HAP-1 (cell line): ENCODE measurements at regions not wholly inside any gene's neighbourhood (a gene's known extent, or its start where the extent isn't known, plus 50 kb on each side); places are given as distances from the start of the nearest gene placed in this dataset.
A peak's percentile ranks its signal among the peaks of the same experiment; 100 is the strongest.

Experiments
- DNase-seq, 2 experiments: peaks; one replicate each; pipeline ENCODE4 v3.0.0-alpha.2; 2016 to 2020; ENCODE audit warnings: low spot score in 2 of 2
- H3K27me3 ChIP-seq: fragments of 250-450 bp; sonication (Bioruptor Pico); 2 replicates; pipeline ENCODE4 v1.5.1; 2020; ENCODE audit warnings: low read depth, mild to moderate bottlenecking, moderate library complexity
- H3K36me3 ChIP-seq: fragments of 250-450 bp; sonication (Bioruptor Pico); replicated peaks from 2 replicates; pipeline ENCODE4 v1.5.1; 2020; ENCODE audit warnings: mild to moderate bottlenecking
- H3K4me1 ChIP-seq: fragments of 250-450 bp; sonication (Bioruptor Pico); 2 replicates; pipeline ENCODE4 v1.5.1; 2020; ENCODE audit warnings: mild to moderate bottlenecking
- H3K4me3 ChIP-seq: fragments of 250-450 bp; sonication (Bioruptor Pico); 2 replicates; pipeline ENCODE4 v1.5.1; 2020; ENCODE audit warnings: mild to moderate bottlenecking, moderate library complexity
- H3K9me3 ChIP-seq: fragments of 250-450 bp; sonication (Bioruptor Pico); 2 replicates; pipeline ENCODE4 v1.5.1; 2020; ENCODE audit warnings: mild to moderate bottlenecking, moderate library complexity
- in situ Hi-C: fragments of 300-500 bp; cut with MboI; formaldehyde crosslinking; loops from 3 replicates; pipeline ENCODE4 v1.14.3; 2020; ENCODE audit warnings: low sequenced_read_pairs, inconsistent platforms, mixed read lengths

- in situ Hi-C loops = no loop called here
- H3K4me1 ChIP-seq = peaks cover 7% of the 10 kb centered on the region
- DNase-seq = no peak
Measured at GRCh38 chr13:95444006-95444730, 108.4 kb upstream of the CLDN10 start.

GRCh38 chr13:95445131-95445530, 107.4 kb upstream of the CLDN10 start:
- no peaks in the 10 kb centered on the region for H3K9me3 ChIP-seq
- H3K4me3 ChIP-seq = no peak overlapping the region
- in situ Hi-C loops = no loop called here
- peaks cover 7% of the 10 kb centered on the region for H3K4me1 ChIP-seq
- H3K36me3 ChIP-seq = no peaks in the 10 kb centered on the region
- DNase-seq = peak; percentile 56 to 84
- H3K27me3 ChIP-seq = no peaks in the 10 kb centered on the region

More at GRCh38 chr13:95444006-95444730, 108.4 kb upstream of the CLDN10 start:
- H3K9me3 ChIP-seq = no peaks in the 10 kb centered on the region
- no peak overlapping the region for H3K4me3 ChIP-seq
- no peaks in the 10 kb centered on the region for H3K27me3 ChIP-seq
- H3K36me3 ChIP-seq = no peaks in the 10 kb centered on the region

GRCh38 chr13:95447814-95448213, 104.7 kb upstream of the CLDN10 start:
- Histone ChIP-seq H3K9me3 (no peaks in the 10 kb centered on the region), H3K27me3 (0 out of 2 replicates have a peak, but pooled peaks cover 3% of the 10 kb centered on the region), H3K4me1 (peaks cover 7% of the 10 kb centered on the region), H3K4me3 (no peak overlapping the region), H3K36me3 (no peaks in the 10 kb centered on the region)
- in situ Hi-C loops = no loop called here
- DNase-seq = no peak

- Histone ChIP-seq H3K9me3 (no peaks in the 10 kb centered on the region), H3K27me3 (0 out of 2 replicates have a peak, but pooled peaks cover 3% of the 10 kb centered on the region), H3K4me3 (no peak overlapping the region), H3K36me3 (no peaks in the 10 kb centered on the region), H3K4me1 (no peaks in the 10 kb centered on the region)
- in situ Hi-C loops = no loop called here
- DNase-seq = no peak
Measured at GRCh38 chr13:95451656-95452055, 100.9 kb upstream of the CLDN10 start.

- Histone ChIP-seq H3K27me3 (0 out of 2 replicates have a peak, but pooled peaks cover 3% of the 10 kb centered on the region), H3K36me3 (no peaks in the 10 kb centered on the region), H3K9me3 (no peaks in the 10 kb centered on the region; the same call in 1 of the 2 replicates), H3K4me1 (no peaks in the 10 kb centered on the region), H3K4me3 (no peak overlapping the region)
- in situ Hi-C loops = no loop called here
- DNase-seq = no peak
Measured at GRCh38 chr13:95452375-95452774, 100.1 kb upstream of the CLDN10 start.

- no peak for DNase-seq
- Histone ChIP-seq H3K9me3 (peaks cover 3% of the 10 kb centered on the region; the same call in 1 of the 2 replicates), H3K4me3 (no peak overlapping the region), H3K4me1 (no peaks in the 10 kb centered on the region), H3K27me3 (0 out of 2 replicates have a peak, but pooled peaks cover 3% of the 10 kb centered on the region), H3K36me3 (no peaks in the 10 kb centered on the region)
- in situ Hi-C loops = no loop called here
Measured at GRCh38 chr13:95455782-95456181, 96.7 kb upstream of the CLDN10 start.

GRCh38 chr13:95456815-95457214, 95.7 kb upstream of the CLDN10 start:
- no peaks in the 10 kb centered on the region for H3K27me3 ChIP-seq
- H3K36me3 ChIP-seq = no peaks in the 10 kb centered on the region
- no peaks in the 10 kb centered on the region for H3K4me1 ChIP-seq
- H3K4me3 ChIP-seq = no peak overlapping the region
- H3K9me3 ChIP-seq = peaks cover 3% of the 10 kb centered on the region; the same call in 1 of the 2 replicates
- DNase-seq = no peak
- in situ Hi-C loops = no loop called here

- DNase-seq = no peak
- Histone ChIP-seq H3K4me1 (no peaks in the 10 kb centered on the region), H3K9me3 (peaks cover 3% of the 10 kb centered on the region; the same call in 1 of the 2 replicates), H3K27me3 (no peaks in the 10 kb centered on the region), H3K4me3 (no peak overlapping the region), H3K36me3 (no peaks in the 10 kb centered on the region)
- in situ Hi-C loops = no loop called here
Measured at GRCh38 chr13:95457294-95457693, 95.2 kb upstream of the CLDN10 start.

- no peak for DNase-seq
- H3K4me1 ChIP-seq = no peaks in the 10 kb centered on the region
Measured at GRCh38 chr13:95462801-95463200, 89.7 kb upstream of the CLDN10 start.

GRCh38 chr13:95463531-95463930, 89.0 kb upstream of the CLDN10 start:
- Histone ChIP-seq H3K27me3 (no peaks in the 10 kb centered on the region), H3K4me3 (no peak overlapping the region), H3K9me3 (peaks cover 3% of the 10 kb centered on the region; the same call in 1 of the 2 replicates), H3K36me3 (no peaks in the 10 kb centered on the region), H3K4me1 (no peaks in the 10 kb centered on the region)
- DNase-seq = no peak
- in situ Hi-C loops = no loop called here

More at GRCh38 chr13:95462801-95463200, 89.7 kb upstream of the CLDN10 start:
- H3K36me3 ChIP-seq = no peaks in the 10 kb centered on the region
- in situ Hi-C loops = no loop called here
- no peaks in the 10 kb centered on the region for H3K27me3 ChIP-seq
- no peak overlapping the region for H3K4me3 ChIP-seq
- peaks cover 3% of the 10 kb centered on the region; the same call in 1 of the 2 replicates for H3K9me3 ChIP-seq

GRCh38 chr13:95470574-95471366, 81.8 kb upstream of the CLDN10 start:
- no peak for DNase-seq
- Histone ChIP-seq H3K27me3 (no peaks in the 10 kb centered on the region), H3K9me3 (no peaks in the 10 kb centered on the region; the same call in 1 of the 2 replicates), H3K36me3 (no peaks in the 10 kb centered on the region), H3K4me3 (no peak overlapping the region), H3K4me1 (no peaks in the 10 kb centered on the region)
- in situ Hi-C loops = no loop called here

GRCh38 chr13:95471960-95472359, 80.6 kb upstream of the CLDN10 start:
- no peaks in the 10 kb centered on the region; the same call in 1 of the 2 replicates for H3K9me3 ChIP-seq
- H3K4me3 ChIP-seq = no peak overlapping the region
- in situ Hi-C loops = no loop called here
- H3K36me3 ChIP-seq = no peaks in the 10 kb centered on the region
- H3K4me1 ChIP-seq = no peaks in the 10 kb centered on the region
- DNase-seq = no peak
- H3K27me3 ChIP-seq = no peaks in the 10 kb centered on the region

GRCh38 chr13:95474992-95475391, 77.5 kb upstream of the CLDN10 start:
- Histone ChIP-seq H3K9me3 (no peaks in the 10 kb centered on the region), H3K4me1 (no peaks in the 10 kb centered on the region), H3K4me3 (no peak overlapping the region), H3K27me3 (no peaks in the 10 kb centered on the region), H3K36me3 (no peaks in the 10 kb centered on the region)
- in situ Hi-C loops = loop anchor here (5.0 kb wide), 1 partner anchor 283 kb away; no protein-coding TSS in a partner anchor
- no peak for DNase-seq

GRCh38 chr13:95477187-95477586, 75.3 kb upstream of the CLDN10 start:
- Histone ChIP-seq H3K36me3 (no peaks in the 10 kb centered on the region), H3K4me1 (no peaks in the 10 kb centered on the region), H3K9me3 (no peaks in the 10 kb centered on the region), H3K4me3 (no peak overlapping the region), H3K27me3 (no peaks in the 10 kb centered on the region)
- DNase-seq = no peak
- in situ Hi-C loops = loop anchor here (5.0 kb wide), 1 partner anchor 285 kb away; no protein-coding TSS in a partner anchor
